SU-DHL-6 (cell line): ENCODE measurements at regions not wholly inside any gene's neighbourhood (a gene's known extent, or its start where the extent isn't known, plus 50 kb on each side); places are given as distances from the start of the nearest gene placed in this dataset.

Experiments
- CTCF ChIP-seq: fragments of 200-600 bp; sonication (generic); IDR thresholded peaks from one replicate; pipeline ENCODE4 v1.5.1; 2017; ENCODE audit warnings: antibody characterized with exemption, mild to moderate bottlenecking, low read length, moderate library complexity; ENCODE audit not compliant: insufficient read depth, poor library complexity, severe bottlenecking
- EZH2phosphoT487 ChIP-seq: fragments of 200-600 bp; sonication (generic), shearing (Covaris generic); conservative IDR thresholded peaks from 2 replicates; pipeline ENCODE4 v1.6.1; 2018; ENCODE audit warnings: mild to moderate bottlenecking, antibody characterized with exemption, low read length, moderate library complexity, mixed read lengths

GRCh38 chr17:45732926-45733505 is 51.1 kb upstream of the CRHR1 start:
- TF ChIP-seq CTCF (no peak), EZH2phosphoT487 (no peak)
